Endothelial cell of umbilical vein (primary cell): ENCODE measurements at regions not wholly inside any gene's neighbourhood (a gene's known extent, or its start where the extent isn't known, plus 50 kb on each side); places are given as distances from the start of the nearest gene placed in this dataset.

ENCODE experiments used
- BruUV-seq: library from RNA; stranded (reverse); fragments of 400-500 nt; replicated peaks from 2 replicates; lab custom pipeline; 2021; lab: Mats Ljungman, UMichigan
- CTCF ChIA-PET: fragments of 300-600, 350-600 bp; sonication (Branson Sonifier 250); formaldehyde crosslinking; loops from one replicate; lab custom pipeline; 2021; ENCODE audit warnings: antibody characterized with exemption, inconsistent platforms; lab: Charles Lee
- POLR2A ChIA-PET: fragments of 300-600, 350-600 bp; sonication (Branson Sonifier 250); formaldehyde crosslinking; loops from one replicate; lab custom pipeline; 2021; ENCODE audit warnings: antibody characterized with exemption, inconsistent platforms; lab: Charles Lee
- DNase-seq: peaks from one replicate; pipeline ENCODE4 v3.0.0-alpha.2; 2011; ENCODE audit warnings: low read depth, low spot score
- FAIRE-seq: peaks from 2 replicates; lab custom pipeline; 2011; peaks lifted over from hg19 to GRCh38; lab: Jason Lieb, UNC
- H2AFZ ChIP-seq: 2 replicates; pipeline ENCODE4 v1.6.0; 2012; ENCODE audit warnings: low read depth, low read length, control low read depth, inconsistent platforms
- H3K27ac ChIP-seq: 2 replicates; pipeline ENCODE4 v1.5.1; 2011; ENCODE audit warnings: low read depth, mild to moderate bottlenecking, control low read depth, low read length, moderate library complexity; ENCODE audit not compliant: insufficient read depth
- H3K27me3 ChIP-seq, 2 experiments: 2 replicates each; pipeline versions ENCODE4 v1.6.0 to v1.6.1; 2011; ENCODE audit warnings: low read length in 2 of 2, mixed read lengths in 1 of 2; ENCODE audit not compliant: control insufficient read depth in 2 of 2, insufficient read depth in 2 of 2
- H3K36me3 ChIP-seq, 2 experiments: 2 replicates in 1 of 2; 3 replicates in 1 of 2; pipeline ENCODE4 v1.5.1; 2011; ENCODE audit warnings: low read length in 2 of 2, mild to moderate bottlenecking in 1 of 2, moderate library complexity in 1 of 2; ENCODE audit not compliant: control insufficient read depth in 2 of 2, insufficient read depth in 2 of 2; ENCODE audit errors: extremely low read depth in 1 of 2
- H3K4me1 ChIP-seq: 3 replicates; pipeline ENCODE4 v1.5.1; 2011; ENCODE audit warnings: mild to moderate bottlenecking, low read length; ENCODE audit not compliant: control insufficient read depth, insufficient read depth; ENCODE audit errors: extremely low read depth
- H3K4me2 ChIP-seq: 2 replicates; pipeline ENCODE4 v1.6.1; 2011; ENCODE audit warnings: low read length, control low read depth, mixed read lengths; ENCODE audit not compliant: insufficient read depth
- H3K4me3 ChIP-seq, 3 experiments: fragments of 200-600 bp in 1 of 3; sonication (generic), shearing (Covaris generic) in 1 of 3; replicated peaks in 1 of 3; 2 replicates each; pipeline ENCODE4 v1.5.1; 2011 to 2016; ENCODE audit warnings: control low read depth in 3 of 3, low read length in 3 of 3, mild to moderate bottlenecking in 2 of 3, inconsistent platforms in 1 of 3, low read depth in 1 of 3, moderate library complexity in 1 of 3; ENCODE audit not compliant: insufficient read depth in 1 of 3
- H3K79me2 ChIP-seq: 2 replicates; pipeline ENCODE4 v1.6.0; 2012; ENCODE audit warnings: low read length, inconsistent platforms; ENCODE audit not compliant: control insufficient read depth, insufficient read depth
- H3K9ac ChIP-seq: replicated peaks from 2 replicates; pipeline ENCODE3; 2011; ENCODE audit warnings: low read length, control low read depth; ENCODE audit not compliant: insufficient read depth; ENCODE audit errors: extremely low read depth
- H3K9me1 ChIP-seq: replicated peaks from 3 replicates; pipeline ENCODE4 v1.6.0; 2011; ENCODE audit warnings: mild to moderate bottlenecking, low read length; ENCODE audit not compliant: control insufficient read depth, insufficient read depth; ENCODE audit errors: extremely low read depth
- H3K9me3 ChIP-seq: replicated peaks from 2 replicates; pipeline ENCODE4 v1.5.1; 2012; ENCODE audit warnings: low read length, inconsistent platforms; ENCODE audit not compliant: control insufficient read depth, insufficient read depth
- H4K20me1 ChIP-seq: replicated peaks from 2 replicates; pipeline ENCODE3; 2011; ENCODE audit warnings: mild to moderate bottlenecking, low read length; ENCODE audit not compliant: control insufficient read depth, insufficient read depth; ENCODE audit errors: extremely low read depth
- GATA2 ChIP-seq: IDR thresholded peaks from 2 replicates; pipeline ENCODE4 v1.7.0; 2011; ENCODE audit warnings: low read depth, mild to moderate bottlenecking, moderate library complexity, mixed read lengths, low read length; ENCODE audit not compliant: insufficient read length, insufficient read depth
- JUN ChIP-seq: IDR thresholded peaks from 2 replicates; pipeline ENCODE4 v1.6.1; 2011; ENCODE audit warnings: borderline replicate concordance, low read depth; ENCODE audit not compliant: insufficient read length, insufficient read depth
- POLR2A ChIP-seq: IDR thresholded peaks from 2 replicates; pipeline ENCODE4 v1.6.1; 2012; ENCODE audit warnings: low read depth, mild to moderate bottlenecking, control low read depth, low read length
- dilution Hi-C: fragments of 300-500 bp; cut with MboI; formaldehyde crosslinking; loops from one replicate; pipeline ENCODE4 v1.15.0; 2019; ENCODE audit warnings: low sequenced_read_pairs; ENCODE audit not compliant: extremely low pct_ligation_motif_present
- intact Hi-C: fragments of 100-400 bp; cut with micrococcal nuclease; formaldehyde crosslinking; loops from one replicate; pipeline ENCODE4 v1.10.0; 2022

- H3K4me2 ChIP-seq = no peak overlapping the region
- no peaks in the 10 kb centered on the region for H4K20me1 ChIP-seq
- no peaks in the 10 kb centered on the region for H3K9me3 ChIP-seq
- intact Hi-C loops (no loop called here), dilution Hi-C loops (no loop called here)
- no peaks in the 10 kb centered on the region for H3K27me3 ChIP-seq
- H3K4me1 ChIP-seq = no peaks in the 10 kb centered on the region
- H3K9ac ChIP-seq = no peak overlapping the region
- H3K36me3 ChIP-seq = no peaks in the 10 kb centered on the region
- H2AFZ ChIP-seq = no peak overlapping the region
- no peak for FAIRE-seq
- ChIA-PET CTCF (no interaction called here), POLR2A (no interaction called here)
- H3K4me3 ChIP-seq = no peak overlapping the region
- no peak for TF ChIP-seq POLR2A
- no peak overlapping the region for H3K27ac ChIP-seq
- no peaks in the 10 kb centered on the region for H3K79me2 ChIP-seq
- H3K9me1 ChIP-seq = no peaks in the 10 kb centered on the region
- no TSS peak for BruUV-seq
- DNase-seq = no peak
Measured at GRCh38 chr9:86747711-86748110, 199.6 kb downstream of the GAS1 start.

GRCh38 chr9:86741311-86742208, 205.7 kb downstream of the GAS1 start:
- Histone ChIP-seq H3K9ac (no peak overlapping the region), H3K36me3 (no peaks in the 10 kb centered on the region), H3K4me1 (no peaks in the 10 kb centered on the region), H3K4me2 (no peak overlapping the region), H3K27me3 (no peaks in the 10 kb centered on the region), H3K27ac (no peak overlapping the region), H2AFZ (no peak overlapping the region), H3K9me1 (no peaks in the 10 kb centered on the region), H3K4me3 (no peak overlapping the region), H3K9me3 (no peaks in the 10 kb centered on the region), H3K79me2 (no peaks in the 10 kb centered on the region), H4K20me1 (no peaks in the 10 kb centered on the region)
- TF ChIP-seq GATA2 (no peak), JUN (no peak), POLR2A (no peak)
- intact Hi-C loops (no loop called here), dilution Hi-C loops (no loop called here)
- no TSS peak for BruUV-seq
- FAIRE-seq (no peak), DNase-seq (no peak)
- ChIA-PET CTCF (interaction anchor here (1.1 kb wide), 1 partner anchor 9 kb away, joined by 3 read pairs; no protein-coding TSS in a partner anchor), POLR2A (no interaction called here)
